Colonic mucosa (tissue), 4 donors: ENCODE measurements at regions not wholly inside any gene's neighbourhood (a gene's known extent, or its start where the extent isn't known, plus 50 kb on each side); places are given as distances from the start of the nearest gene placed in this dataset.
"Not testable (repeated sequence)": the region's sequence is repeated elsewhere in the genome, so short reads cannot be mapped to it uniquely, and the experiment has no call there.

Experiments used
- DNase-seq: peaks from one replicate; pipeline ENCODE4 v3.0.0-alpha.2; 2020
- H3K27ac ChIP-seq: fragments of 200-600 bp; one replicate; pipeline ENCODE4 v1.8.0; 2021
- H3K27me3 ChIP-seq: fragments of 200-600 bp; one replicate; pipeline ENCODE4 v1.8.0; 2021
- H3K36me3 ChIP-seq: fragments of 200-600 bp; one replicate; pipeline ENCODE4 v1.8.0; 2021
- H3K4me1 ChIP-seq: fragments of 200-600 bp; one replicate; pipeline ENCODE4 v1.8.0; 2021; ENCODE audit warnings: mild to moderate bottlenecking
- H3K4me3 ChIP-seq: fragments of 200-600 bp; one replicate; pipeline ENCODE4 v1.8.0; 2021
- H3K9ac ChIP-seq, 2 donors: one replicate each; pipeline ENCODE4 v1.7.0; 2013; ENCODE audit warnings: control low read depth in 2 of 2, low read depth in 2 of 2, low read length in 2 of 2
- H3K9me3 ChIP-seq: fragments of 200-600 bp; one replicate; pipeline ENCODE4 v1.8.0; 2021
- intact Hi-C: fragments of 100-400 bp; cut with DNase I; formaldehyde crosslinking; loops from one replicate; pipeline ENCODE4 v1.14.1; 2022
- TF ChIP-seq, protein P1 (sequence below): fragments of 200-600 bp; IDR thresholded peaks from one replicate; pipeline ENCODE4 v1.8.0; 2022; ENCODE audit warnings: antibody characterized with exemption, mild to moderate bottlenecking
- donor health status: healthy.
- donor health status: DM: no; HTN: no; CAD: no.
- donor health status: DM: no; HTN: no; CAD: no.

DNA sequence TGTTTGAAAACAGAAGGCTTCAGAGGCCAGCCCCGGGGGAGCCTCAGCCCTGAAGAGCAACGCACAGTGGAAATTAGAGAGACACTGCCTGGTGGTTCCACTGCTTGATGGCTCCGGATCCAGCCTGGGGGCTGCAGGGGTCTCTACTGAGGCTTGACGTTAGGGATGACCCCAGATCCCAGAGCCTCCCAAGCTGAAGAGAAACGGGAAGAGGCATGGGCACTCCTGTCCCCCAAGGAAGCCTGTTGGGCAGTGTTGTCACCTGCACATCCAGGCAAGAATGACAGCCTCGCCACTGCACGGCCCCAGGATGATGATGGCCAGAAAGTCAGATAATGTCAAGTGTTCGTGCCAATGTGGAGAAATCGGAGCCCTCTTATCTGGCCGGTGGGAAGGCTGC, 56.8 kb upstream of the FGF3 start:
- Histone ChIP-seq H3K4me3 (no peak overlapping the region), H3K4me1 (no peaks in the 10 kb centered on the region), H3K9ac (no peak overlapping the region), H3K36me3 (no peaks in the 10 kb centered on the region), H3K27ac (no peak overlapping the region), H3K27me3 (no peaks in the 10 kb centered on the region), H3K9me3 (no peaks in the 10 kb centered on the region)
- no peak for DNase-seq
- TF ChIP-seq, protein P1, sequence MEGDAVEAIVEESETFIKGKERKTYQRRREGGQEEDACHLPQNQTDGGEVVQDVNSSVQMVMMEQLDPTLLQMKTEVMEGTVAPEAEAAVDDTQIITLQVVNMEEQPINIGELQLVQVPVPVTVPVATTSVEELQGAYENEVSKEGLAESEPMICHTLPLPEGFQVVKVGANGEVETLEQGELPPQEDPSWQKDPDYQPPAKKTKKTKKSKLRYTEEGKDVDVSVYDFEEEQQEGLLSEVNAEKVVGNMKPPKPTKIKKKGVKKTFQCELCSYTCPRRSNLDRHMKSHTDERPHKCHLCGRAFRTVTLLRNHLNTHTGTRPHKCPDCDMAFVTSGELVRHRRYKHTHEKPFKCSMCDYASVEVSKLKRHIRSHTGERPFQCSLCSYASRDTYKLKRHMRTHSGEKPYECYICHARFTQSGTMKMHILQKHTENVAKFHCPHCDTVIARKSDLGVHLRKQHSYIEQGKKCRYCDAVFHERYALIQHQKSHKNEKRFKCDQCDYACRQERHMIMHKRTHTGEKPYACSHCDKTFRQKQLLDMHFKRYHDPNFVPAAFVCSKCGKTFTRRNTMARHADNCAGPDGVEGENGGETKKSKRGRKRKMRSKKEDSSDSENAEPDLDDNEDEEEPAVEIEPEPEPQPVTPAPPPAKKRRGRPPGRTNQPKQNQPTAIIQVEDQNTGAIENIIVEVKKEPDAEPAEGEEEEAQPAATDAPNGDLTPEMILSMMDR: no peak
- intact Hi-C loops: no loop called here

DNA sequence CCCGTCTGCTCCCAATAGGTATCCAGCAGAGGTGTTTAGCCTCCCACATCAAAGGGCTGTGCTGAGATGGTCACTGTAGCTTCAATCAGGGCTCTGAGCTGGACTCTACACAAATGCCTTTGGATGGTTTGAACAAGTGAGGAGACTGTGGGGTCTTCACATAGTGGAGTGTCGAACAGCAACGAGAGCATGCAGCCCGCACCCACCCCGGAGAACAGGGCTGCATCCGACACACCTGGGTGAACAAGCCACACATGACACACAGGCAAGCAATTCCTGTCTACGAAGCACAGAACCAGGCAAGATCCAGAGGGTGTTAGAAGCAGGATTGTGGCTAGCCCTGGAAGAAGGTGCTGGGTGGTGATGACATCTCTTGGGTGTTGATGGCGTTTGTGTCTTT, 58.0 kb upstream of the FGF3 start:
- no peak overlapping the region for H3K27ac ChIP-seq
- DNase-seq: no peak
- intact Hi-C loops: no loop called here
- no peak overlapping the region for H3K9ac ChIP-seq
- no peaks in the 10 kb centered on the region for H3K27me3 ChIP-seq
- H3K9me3 ChIP-seq: no peaks in the 10 kb centered on the region
- TF ChIP-seq, protein P1: no peak
- no peaks in the 10 kb centered on the region for H3K36me3 ChIP-seq
- no peaks in the 10 kb centered on the region for H3K4me1 ChIP-seq
- no peak overlapping the region for H3K4me3 ChIP-seq

DNA sequence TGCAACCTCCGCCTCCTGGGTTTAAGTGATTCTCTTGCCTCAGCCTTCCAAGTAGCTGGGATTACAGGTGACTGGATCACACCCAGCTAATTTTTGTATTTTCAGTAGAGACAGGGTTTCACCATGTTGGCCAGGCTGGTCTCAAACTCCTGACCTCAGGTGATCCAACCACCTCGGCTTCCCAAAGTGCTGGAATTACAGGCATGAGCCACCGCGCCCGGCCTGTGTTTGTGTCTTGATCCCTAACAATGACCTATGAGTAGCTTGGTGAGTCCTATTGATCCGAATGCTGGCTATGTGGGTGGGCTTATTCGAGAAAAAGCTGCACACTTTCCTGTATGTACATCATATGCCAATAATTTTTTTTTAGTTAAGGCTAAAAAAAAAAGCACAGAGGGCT, 58.5 kb upstream of the FGF3 start:
- DNase-seq, H3K9ac ChIP-seq, H3K4me3 ChIP-seq, H3K4me1 ChIP-seq, H3K27ac ChIP-seq, H3K9me3 ChIP-seq, intact Hi-C loops, H3K36me3 ChIP-seq, H3K27me3 ChIP-seq: not testable (repeated sequence)

DNA sequence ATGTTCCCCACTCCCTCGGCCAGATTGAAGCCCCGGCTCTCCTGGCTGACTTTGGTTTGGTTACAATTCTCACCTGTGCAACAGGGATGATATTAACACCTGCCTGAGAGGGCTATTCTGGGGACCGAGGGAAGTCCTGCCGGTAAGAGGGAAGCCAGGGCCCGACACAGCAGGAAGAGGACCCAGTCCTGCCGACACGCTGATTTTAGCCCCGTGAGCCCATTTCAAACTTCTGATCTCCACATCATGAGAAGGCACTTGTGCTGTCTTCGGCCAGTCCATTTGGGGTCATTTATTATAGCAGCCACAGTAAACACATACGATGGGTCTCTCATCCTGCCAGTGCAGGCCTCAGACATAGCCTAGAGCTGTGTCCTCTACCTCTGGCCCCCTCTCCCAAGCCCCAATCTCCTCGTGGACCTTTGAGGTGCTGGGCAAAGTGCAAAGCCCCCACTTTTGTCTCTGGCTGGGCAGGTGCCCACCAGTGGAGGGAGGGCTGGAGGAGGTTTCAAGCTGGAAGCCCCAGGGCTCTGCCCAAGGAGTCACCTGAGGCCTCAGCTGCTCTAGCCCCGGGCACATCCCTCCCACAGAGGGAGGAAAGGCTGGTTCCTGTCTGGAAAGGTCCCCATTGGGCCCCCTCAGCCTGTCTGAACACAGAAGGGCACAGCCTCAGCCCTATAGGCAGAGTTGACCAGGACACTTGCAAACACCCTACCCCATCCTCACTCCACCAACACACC, 59.1 kb upstream of the FGF3 start:
- H3K4me1 ChIP-seq: no peaks in the 10 kb centered on the region
- H3K36me3 ChIP-seq: no peaks in the 10 kb centered on the region
- no peak overlapping the region for H3K27ac ChIP-seq
- intact Hi-C loops: no loop called here
- no peak for DNase-seq
- no peak overlapping the region for H3K4me3 ChIP-seq
- H3K27me3 ChIP-seq: no peaks in the 10 kb centered on the region
- no peaks in the 10 kb centered on the region for H3K9me3 ChIP-seq
- TF ChIP-seq, protein P1: no peak
- H3K9ac ChIP-seq: no peak overlapping the region

DNA sequence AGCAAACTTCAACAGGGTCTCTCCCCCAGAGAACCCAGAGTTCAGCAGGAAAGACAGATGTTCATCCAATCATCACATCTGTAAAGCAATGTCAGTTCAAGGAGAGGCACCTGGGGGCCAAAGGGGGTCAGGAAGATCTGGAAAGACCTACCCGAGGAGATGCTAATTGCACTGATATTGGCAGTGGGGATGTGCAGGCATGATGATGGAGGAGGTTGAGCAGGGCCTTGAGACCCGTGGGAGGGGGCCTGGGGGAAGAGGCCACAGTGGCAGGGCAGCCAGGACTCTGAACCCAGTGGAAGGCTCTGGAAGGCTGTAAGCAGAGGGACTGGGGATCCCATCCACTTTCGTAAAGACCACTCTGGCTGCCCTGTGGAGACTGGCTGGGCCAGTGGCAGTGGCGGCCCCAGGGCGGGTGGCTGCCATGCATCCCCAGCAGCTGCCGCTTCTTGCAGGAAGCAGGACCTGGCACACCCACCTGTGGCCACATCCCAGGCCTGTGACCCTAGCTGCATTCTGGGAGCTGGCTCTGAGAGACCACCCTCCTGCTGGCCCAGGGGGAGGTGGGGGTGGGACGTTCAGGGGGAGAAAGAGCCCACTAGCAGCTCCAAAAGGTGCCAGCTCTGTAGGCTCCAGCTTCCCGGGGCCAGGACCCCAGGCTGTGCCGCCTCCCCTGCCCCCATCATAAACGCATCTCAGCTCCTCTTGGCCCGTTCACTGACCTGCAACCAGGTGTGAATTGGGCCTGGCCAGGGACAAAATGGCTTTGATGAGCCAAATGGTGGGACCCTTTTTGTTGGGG, 59.9 kb upstream of the FGF3 start:
- Histone ChIP-seq H3K4me3 (no peak overlapping the region), H3K9ac (no peak overlapping the region), H3K4me1 (no peaks in the 10 kb centered on the region), H3K36me3 (no peaks in the 10 kb centered on the region), H3K27me3 (no peaks in the 10 kb centered on the region), H3K9me3 (no peaks in the 10 kb centered on the region), H3K27ac (no peak overlapping the region)
- intact Hi-C loops: no loop called here
- TF ChIP-seq, protein P1: no peak
- DNase-seq: no peak

DNA sequence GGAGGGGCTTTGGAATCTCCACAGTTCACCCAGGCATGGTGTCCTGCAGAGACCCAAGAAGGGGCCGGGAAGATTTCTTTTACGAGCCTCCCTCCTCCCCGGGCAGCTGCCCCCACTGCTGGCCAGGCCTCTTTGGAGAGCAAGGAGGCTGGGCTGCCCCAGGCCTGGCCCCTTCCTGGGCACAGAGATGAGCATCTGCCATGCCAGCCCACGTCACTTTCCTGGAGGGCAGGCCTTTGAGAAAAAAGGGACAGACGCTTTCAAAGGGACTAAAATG, 60.5 kb upstream of the FGF3 start:
- Histone ChIP-seq H3K4me3 (no peak overlapping the region), H3K27me3 (no peaks in the 10 kb centered on the region), H3K9me3 (no peaks in the 10 kb centered on the region), H3K4me1 (no peaks in the 10 kb centered on the region), H3K36me3 (no peaks in the 10 kb centered on the region), H3K9ac (no peak overlapping the region), H3K27ac (no peak overlapping the region)
- intact Hi-C loops: no loop called here
- no peak for DNase-seq
- TF ChIP-seq, protein P1: no peak
